DND-41 (cell line): ENCODE measurements at regions not wholly inside any gene's neighbourhood (a gene's known extent, or its start where the extent isn't known, plus 50 kb on each side); places are given as distances from the start of the nearest gene placed in this dataset.

Source experiments
- ATAC-seq: fragments of 200-7000 bp; cut with Tn5 transposase; 3 replicates; pipeline ENCODE4 v1.9.1; 2021; ENCODE audit warnings: low read depth; ENCODE audit not compliant: insufficient read depth
- DNase-seq: peaks from one replicate; pipeline ENCODE4 v3.0.0-alpha.2; 2020
- H2AFZ ChIP-seq: 2 replicates; pipeline ENCODE4 v1.6.0; 2012; ENCODE audit warnings: low read depth, low read length
- H3K27ac ChIP-seq: 2 replicates; pipeline ENCODE4 v1.5.1; 2012; ENCODE audit warnings: low read length, inconsistent platforms
- H3K27me3 ChIP-seq: fragments of 200-600 bp; sonication (generic); 2 replicates; pipeline ENCODE4 v1.6.0; 2012; ENCODE audit warnings: low read length, mild to moderate bottlenecking, inconsistent platforms; ENCODE audit not compliant: insufficient read depth, poor library complexity
- H3K36me3 ChIP-seq: 2 replicates; pipeline ENCODE4 v1.5.1; 2012; ENCODE audit warnings: low read length, inconsistent platforms; ENCODE audit not compliant: insufficient read depth
- H3K4me1 ChIP-seq: 2 replicates; pipeline ENCODE4 v1.5.1; 2012; ENCODE audit warnings: mild to moderate bottlenecking, low read length; ENCODE audit not compliant: insufficient read depth
- H3K4me2 ChIP-seq: 2 replicates; pipeline ENCODE4 v1.6.0; 2012; ENCODE audit warnings: mild to moderate bottlenecking, moderate library complexity, low read length, inconsistent platforms; ENCODE audit not compliant: insufficient read depth
- H3K4me3 ChIP-seq, 2 experiments: fragments of 200-600 bp in 1 of 2; shearing (Covaris generic) in 1 of 2; 2 replicates each; pipeline ENCODE4 v1.5.1; 2012 to 2016; ENCODE audit warnings: inconsistent platforms in 2 of 2, low read length in 2 of 2, mild to moderate bottlenecking in 2 of 2, low read depth in 1 of 2, moderate library complexity in 1 of 2
- H3K79me2 ChIP-seq: 2 replicates; pipeline ENCODE4 v1.6.0; 2012; ENCODE audit warnings: low read length, inconsistent platforms; ENCODE audit not compliant: insufficient read depth
- H3K9ac ChIP-seq: 2 replicates; pipeline ENCODE4 v1.6.0; 2012; ENCODE audit warnings: low read depth, mild to moderate bottlenecking, inconsistent platforms, low read length, moderate library complexity
- H3K9me3 ChIP-seq: 2 replicates; pipeline ENCODE4 v1.5.1; 2012; ENCODE audit warnings: low read length, moderate library complexity, mild to moderate bottlenecking, inconsistent platforms; ENCODE audit not compliant: insufficient read depth, severe bottlenecking
- H4K20me1 ChIP-seq: 2 replicates; pipeline ENCODE4 v1.6.0; 2012; ENCODE audit warnings: low read length; ENCODE audit not compliant: insufficient read depth
- CTCF ChIP-seq: IDR thresholded peaks from 2 replicates; pipeline ENCODE4 v1.5.1; 2012; ENCODE audit warnings: borderline replicate concordance, low read length, moderate library complexity, mild to moderate bottlenecking; ENCODE audit not compliant: poor library complexity, severe bottlenecking; ENCODE audit errors: extremely low read depth
- EZH2 ChIP-seq: IDR thresholded peaks from 3 replicates; pipeline ENCODE4 v1.6.1; 2012; ENCODE audit warnings: borderline replicate concordance, low read depth, mild to moderate bottlenecking, moderate library complexity, low read length, inconsistent platforms; ENCODE audit not compliant: severe bottlenecking

GRCh38 chr3:66715806-66716205 lies 215.0 kb upstream of the LRIG1 start:
- Histone ChIP-seq H3K4me3 (no peak overlapping the region), H4K20me1 (no peaks in the 10 kb centered on the region), H3K36me3 (no peaks in the 10 kb centered on the region), H3K4me2 (no peak overlapping the region), H3K27ac (no peak overlapping the region), H3K79me2 (no peaks in the 10 kb centered on the region), H3K4me1 (no peaks in the 10 kb centered on the region), H3K9ac (no peak overlapping the region), H3K9me3 (no peaks in the 10 kb centered on the region), H3K27me3 (no peaks in the 10 kb centered on the region), H2AFZ (no peak overlapping the region)
- no peak for ATAC-seq
- TF ChIP-seq EZH2 (no peak), CTCF (no peak)
- no peak for DNase-seq

GRCh38 chr3:66717806-66718205 lies 217.0 kb upstream of the LRIG1 start:
- ATAC-seq (no peak), DNase-seq (no peak)
- H3K79me2 ChIP-seq: no peaks in the 10 kb centered on the region
- no peaks in the 10 kb centered on the region for H3K9me3 ChIP-seq
- no peaks in the 10 kb centered on the region for H3K4me1 ChIP-seq
- H3K4me3 ChIP-seq: no peak overlapping the region
- TF ChIP-seq CTCF (no peak), EZH2 (no peak)
- H3K9ac ChIP-seq: no peak overlapping the region
- H4K20me1 ChIP-seq: no peaks in the 10 kb centered on the region
- no peaks in the 10 kb centered on the region for H3K36me3 ChIP-seq
- no peak overlapping the region for H2AFZ ChIP-seq
- no peaks in the 10 kb centered on the region for H3K27me3 ChIP-seq
- H3K27ac ChIP-seq: no peak overlapping the region
- H3K4me2 ChIP-seq: no peak overlapping the region

- Histone ChIP-seq H3K4me2 (no peak overlapping the region), H3K9me3 (no peaks in the 10 kb centered on the region), H3K27ac (no peak overlapping the region), H3K27me3 (no peaks in the 10 kb centered on the region), H3K4me3 (no peak overlapping the region), H3K79me2 (no peaks in the 10 kb centered on the region), H3K36me3 (no peaks in the 10 kb centered on the region), H2AFZ (no peak overlapping the region), H3K4me1 (no peaks in the 10 kb centered on the region), H3K9ac (no peak overlapping the region), H4K20me1 (no peaks in the 10 kb centered on the region)
- TF ChIP-seq EZH2 (no peak), CTCF (no peak)
- DNase-seq: no peak
- no peak for ATAC-seq
Measured at GRCh38 chr3:66719796-66720356, 219.1 kb upstream of the LRIG1 start.

- Histone ChIP-seq H3K27me3 (no peaks in the 10 kb centered on the region), H2AFZ (no peak overlapping the region), H3K4me1 (no peaks in the 10 kb centered on the region), H3K36me3 (no peaks in the 10 kb centered on the region), H3K9ac (no peak overlapping the region), H3K4me3 (no peak overlapping the region), H3K27ac (no peak overlapping the region), H3K9me3 (no peaks in the 10 kb centered on the region), H3K4me2 (no peak overlapping the region), H4K20me1 (no peaks in the 10 kb centered on the region), H3K79me2 (no peaks in the 10 kb centered on the region)
- DNase-seq (no peak), ATAC-seq (no peak)
- TF ChIP-seq CTCF: no peak
- no peak for TF ChIP-seq EZH2
Measured at GRCh38 chr3:66720508-66720907, 219.7 kb upstream of the LRIG1 start.
